Neuronal stem cell (in vitro differentiated cells): ENCODE measurements at regions not wholly inside any gene's neighbourhood (a gene's known extent, or its start where the extent isn't known, plus 50 kb on each side); places are given as distances from the start of the nearest gene placed in this dataset.

ENCODE experiments used
- DNase-seq: peaks from one replicate; pipeline ENCODE4 v3.0.0-alpha.2; 2013; ENCODE audit warnings: low spot score
- H2AFZ ChIP-seq: one replicate; pipeline ENCODE4 v1.6.1; 2013; ENCODE audit warnings: mild to moderate bottlenecking, low read length, inconsistent platforms
- H2AK5ac ChIP-seq: 2 replicates; pipeline ENCODE4 v1.6.1; 2013; ENCODE audit warnings: low read depth, mild to moderate bottlenecking, inconsistent platforms, low read length, moderate library complexity, mixed read lengths
- H2BK120ac ChIP-seq: 2 replicates; pipeline ENCODE4 v1.6.1; 2013; ENCODE audit warnings: low read depth, mild to moderate bottlenecking, inconsistent platforms, low read length, moderate library complexity, mixed read lengths
- H2BK12ac ChIP-seq: one replicate; pipeline ENCODE4 v1.6.1; 2013; ENCODE audit warnings: low read length, inconsistent platforms
- H2BK15ac ChIP-seq: 2 replicates; pipeline ENCODE4 v1.6.1; 2013; ENCODE audit warnings: mild to moderate bottlenecking, low read length, inconsistent platforms, mixed read lengths
- H2BK5ac ChIP-seq: one replicate; pipeline ENCODE4 v1.6.1; 2013; ENCODE audit warnings: inconsistent platforms, mild to moderate bottlenecking, low read length, moderate library complexity
- H3K14ac ChIP-seq: one replicate; pipeline ENCODE4 v1.6.1; 2013; ENCODE audit warnings: low read length, inconsistent platforms
- H3K18ac ChIP-seq: 2 replicates; pipeline ENCODE4 v1.6.1; 2013; ENCODE audit warnings: low read length, inconsistent platforms
- H3K23ac ChIP-seq: 2 replicates; pipeline ENCODE4 v1.6.1; 2013; ENCODE audit warnings: low read depth, mild to moderate bottlenecking, mixed read lengths, low read length, inconsistent platforms; ENCODE audit not compliant: poor library complexity
- H3K27ac ChIP-seq: replicated peaks from 3 replicates; pipeline ENCODE4 v1.5.1; 2013; ENCODE audit warnings: low read length, inconsistent platforms
- H3K27me3 ChIP-seq, 3 experiments: 2 replicates each; pipeline ENCODE4 v1.6.1; 2013; ENCODE audit warnings: low read length in 3 of 3, mild to moderate bottlenecking in 2 of 3, inconsistent platforms in 1 of 3, low read depth in 1 of 3, mixed read lengths in 1 of 3, moderate library complexity in 1 of 3; ENCODE audit not compliant: control insufficient read depth in 3 of 3, insufficient read depth in 3 of 3
- H3K36me3 ChIP-seq, 2 donors: replicated peaks in 1 of 2; 2 replicates each; pipeline ENCODE4 v1.6.1; 2013; ENCODE audit warnings: low read length in 2 of 2; ENCODE audit not compliant: control insufficient read depth in 2 of 2, insufficient read depth in 2 of 2
- H3K4ac ChIP-seq: 2 replicates; pipeline ENCODE4 v1.6.1; 2013; ENCODE audit warnings: inconsistent platforms, mild to moderate bottlenecking, low read length, moderate library complexity
- H3K4me1 ChIP-seq, 2 donors: 1 replicate in 1 of 2; 2 replicates in 1 of 2; pipeline ENCODE4 v1.6.1; 2013; ENCODE audit warnings: low read length in 2 of 2, low read depth in 1 of 2; ENCODE audit not compliant: control insufficient read depth in 2 of 2, insufficient read depth in 1 of 2
- H3K4me2 ChIP-seq: one replicate; pipeline ENCODE4 v1.6.1; 2013; ENCODE audit warnings: mild to moderate bottlenecking, low read length, inconsistent platforms; ENCODE audit not compliant: insufficient read depth, poor library complexity, severe bottlenecking
- H3K4me3 ChIP-seq, 2 donors: 2 replicates each; pipeline ENCODE4 v1.5.1; 2013; ENCODE audit warnings: low read length in 2 of 2, mild to moderate bottlenecking in 2 of 2, inconsistent platforms in 1 of 2, moderate library complexity in 1 of 2
- H3K79me1 ChIP-seq: one replicate; pipeline ENCODE4 v1.6.1; 2013; ENCODE audit warnings: low read depth, mild to moderate bottlenecking, inconsistent platforms, low read length, moderate library complexity
- H3K9ac ChIP-seq: one replicate; pipeline ENCODE4 v1.6.1; 2013; ENCODE audit warnings: mild to moderate bottlenecking, low read depth, low read length, inconsistent platforms; ENCODE audit not compliant: poor library complexity
- H3K9me3 ChIP-seq, 2 donors: replicated peaks in 1 of 2; 2 replicates each; pipeline versions ENCODE3 to v1.6.1; 2013; ENCODE audit warnings: low read length in 2 of 2, mild to moderate bottlenecking in 2 of 2, inconsistent platforms in 1 of 2, low read depth in 1 of 2, mixed read lengths in 1 of 2, moderate library complexity in 1 of 2; ENCODE audit not compliant: control insufficient read depth in 2 of 2, insufficient read depth in 1 of 2
- H4K8ac ChIP-seq: one replicate; pipeline ENCODE4 v1.6.1; 2013; ENCODE audit warnings: low read depth, mild to moderate bottlenecking, inconsistent platforms, low read length, moderate library complexity
- H4K91ac ChIP-seq: one replicate; pipeline ENCODE4 v1.6.1; 2013; ENCODE audit warnings: low read length, low read depth, mild to moderate bottlenecking, inconsistent platforms; ENCODE audit not compliant: poor library complexity
- WGBS, 2 donors: extraction: QIAGEN DNeasy Blood & Tissue Kit; methylation state at CpG; one replicate each; pipeline ENCODE4 v1.1.7; 2013; ENCODE audit warnings: missing lambda C conversion rate in 2 of 2, mixed read lengths in 1 of 2; ENCODE audit not compliant: insufficient read length in 2 of 2, insufficient replicate concordance in 1 of 2; ENCODE audit errors: extremely low coverage in 2 of 2; 5-methylcytosine and 5-hydroxymethylcytosine counted together

- Histone ChIP-seq H2AK5ac (no peak overlapping the region), H2BK120ac (no peak overlapping the region), H3K4me2 (no peak overlapping the region), H4K91ac (no peak overlapping the region), H4K8ac (no peak overlapping the region), H3K4me1 (no peaks in the 10 kb centered on the region), H3K9me3 (no peaks in the 10 kb centered on the region), H2BK15ac (no peak overlapping the region), H3K18ac (no peak overlapping the region), H3K79me1 (peaks cover 2% of the 10 kb centered on the region), H2BK12ac (no peak overlapping the region), H3K14ac (no peak overlapping the region), H3K23ac (no peak overlapping the region), H3K27me3 (peaks cover 0 to 21% (median 0%) of the 10 kb centered on the region in 3 experiments), H3K4me3 (no peak overlapping the region), H3K9ac (no peak overlapping the region), H3K4ac (no peak overlapping the region), H3K27ac (no peak overlapping the region), H3K36me3 (no peaks in the 10 kb centered on the region), H2AFZ (no peak overlapping the region), H2BK5ac (no peak overlapping the region)
- DNase-seq, result no peak
These were observed 78.2 kb downstream of the MSL3 start for GRCh38 chrX:11836284-11836683.

GRCh38 chrX:11837437-11837836, 79.4 kb downstream of the MSL3 start:
- H3K23ac ChIP-seq, result no peak overlapping the region
- WGBS, 2 donors, result no CpG with 5 or more reads among the region's 3 CpGs
- no peak overlapping the region for H2BK15ac ChIP-seq

DNA sequence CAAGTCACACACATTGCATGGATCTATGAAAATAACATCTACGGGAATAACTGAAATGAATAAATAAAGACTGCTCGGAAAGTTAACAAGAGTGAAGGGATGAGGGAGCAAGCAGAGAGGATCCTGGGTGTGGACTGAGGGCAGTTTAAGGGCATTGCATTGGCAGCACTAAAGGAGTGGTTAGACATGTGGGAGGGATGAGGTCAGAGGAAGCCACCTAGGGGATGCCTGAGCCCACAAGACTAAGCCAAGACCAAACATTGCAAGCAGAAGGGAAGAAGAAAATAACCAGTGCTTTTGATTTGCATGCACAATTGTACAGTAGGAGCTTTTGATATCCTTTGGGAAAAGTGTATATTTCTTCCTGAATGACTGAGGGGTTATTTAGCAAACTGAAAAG, 106.1 kb downstream of the MSL3 start:
- Histone ChIP-seq H3K18ac (no peak overlapping the region), H3K36me3 (no peaks in the 10 kb centered on the region), H2BK12ac (no peak overlapping the region), H2BK5ac (no peak overlapping the region), H3K23ac (no peak overlapping the region), H3K4me1 (no peaks in the 10 kb centered on the region), H3K9ac (no peak overlapping the region), H3K27me3 (no peaks in the 10 kb centered on the region), H2AK5ac (no peak overlapping the region), H3K14ac (no peak overlapping the region), H3K4me2 (no peak overlapping the region), H3K79me1 (no peaks in the 10 kb centered on the region), H2BK15ac (no peak overlapping the region), H3K27ac (no peak overlapping the region), H3K4ac (no peak overlapping the region), H2AFZ (no peak overlapping the region), H4K8ac (no peak overlapping the region), H3K4me3 (no peak overlapping the region), H2BK120ac (no peak overlapping the region), H3K9me3 (no peaks in the 10 kb centered on the region), H4K91ac (no peak overlapping the region)
- WGBS, 2 donors, result no CpG with 5 or more reads among the region's 2 CpGs
- no peak for DNase-seq

More at GRCh38 chrX:11837437-11837836, 79.4 kb downstream of the MSL3 start:
- H3K36me3 ChIP-seq, result no peaks in the 10 kb centered on the region
- no peak overlapping the region for H2BK5ac ChIP-seq
- H4K8ac ChIP-seq, result no peak overlapping the region
- H3K4me2 ChIP-seq, result no peak overlapping the region
- no peak overlapping the region for H2BK12ac ChIP-seq
- H3K9ac ChIP-seq, result no peak overlapping the region
- no peak overlapping the region for H2AFZ ChIP-seq
- H3K18ac ChIP-seq, result no peak overlapping the region
- no peak overlapping the region for H2BK120ac ChIP-seq
- peaks cover 0 to 21% (median 0%) of the 10 kb centered on the region in 3 experiments for H3K27me3 ChIP-seq
- peaks cover 2% of the 10 kb centered on the region for H3K79me1 ChIP-seq
- DNase-seq, result no peak
- no peak overlapping the region for H3K27ac ChIP-seq
- no peak overlapping the region for H3K4me3 ChIP-seq
- H3K4ac ChIP-seq, result no peak overlapping the region
- no peaks in the 10 kb centered on the region for H3K4me1 ChIP-seq
- no peak overlapping the region for H4K91ac ChIP-seq
- H2AK5ac ChIP-seq, result no peak overlapping the region
- H3K14ac ChIP-seq, result no peak overlapping the region
- no peaks in the 10 kb centered on the region for H3K9me3 ChIP-seq

GRCh38 chrX:11867610-11868345, 109.7 kb downstream of the MSL3 start:
- H4K8ac ChIP-seq, result no peak overlapping the region
- no peaks in the 10 kb centered on the region for H3K36me3 ChIP-seq
- no peak overlapping the region for H3K9ac ChIP-seq
- H3K4ac ChIP-seq, result no peak overlapping the region
- H2AK5ac ChIP-seq, result no peak overlapping the region
- no peak overlapping the region for H3K23ac ChIP-seq
- no peaks in the 10 kb centered on the region for H3K27me3 ChIP-seq
- H2AFZ ChIP-seq, result no peak overlapping the region
- H3K9me3 ChIP-seq, result no peaks in the 10 kb centered on the region
- no peaks in the 10 kb centered on the region for H3K4me1 ChIP-seq
- H3K27ac ChIP-seq, result no peak overlapping the region
- no peak overlapping the region for H2BK15ac ChIP-seq
- no peak overlapping the region for H4K91ac ChIP-seq
- H3K4me2 ChIP-seq, result no peak overlapping the region
- H3K4me3 ChIP-seq, result no peak overlapping the region
- no peak overlapping the region for H2BK5ac ChIP-seq
- no peak overlapping the region for H2BK12ac ChIP-seq
- H3K18ac ChIP-seq, result no peak overlapping the region
- no CpG with 5 or more reads among the region's 7 CpGs for WGBS, 2 donors
- DNase-seq, result no peak
- H3K79me1 ChIP-seq, result no peaks in the 10 kb centered on the region
- no peak overlapping the region for H2BK120ac ChIP-seq
- H3K14ac ChIP-seq, result no peak overlapping the region
